ENCODE measurements at regions not wholly inside any gene's neighbourhood (a gene's known extent, or its start where the extent isn't known, plus 50 kb on each side); places are given as distances from the start of the nearest gene placed in this dataset.
"Not testable (repeated sequence)": the region's sequence is repeated elsewhere in the genome, so short reads cannot be mapped to it uniquely, and the experiment has no call there.

- H3K36me3 Mint-ChIP-seq; POLR2A ChIA-PET (ENCODE audit: partially characterized antibody): not testable (repeated sequence)
Observed at GRCh38 chr9:91512235-91512634, 88.6 kb upstream of the NFIL3 start.

GRCh38 chr9:91503673-91504081, 80.0 kb upstream of the NFIL3 start:
- no peaks in the 10 kb centered on the region for H3K9me3 ChIP-seq (ENCODE audit: control insufficient read depth in 1 of 2, low read length in 2 of 2)
- no peaks in the 10 kb centered on the region for H3K36me3 ChIP-seq (ENCODE audit: insufficient read depth, low read length)
- H3K4me3 ChIP-seq (ENCODE audit: low read length in 2 of 2), result no peak overlapping the region
- intact Hi-C loops (cut with micrococcal nuclease), result no loop called here
- H3K27me3 Mint-ChIP-seq, result peaks cover 12 to 13% of the 10 kb centered on the region in 2 donors
- no peak for DNase-seq
- H3K9me3 Mint-ChIP-seq, result no peaks in the 10 kb centered on the region
- H3K27ac Mint-ChIP-seq, result no peak overlapping the region
- H3K36me3 Mint-ChIP-seq, result no peaks in the 10 kb centered on the region
- H3K4me1 Mint-ChIP-seq, result no peaks in the 10 kb centered on the region
- H3K4me1 ChIP-seq (ENCODE audit: insufficient read depth, low read length), result no peaks in the 10 kb centered on the region
- H3K27me3 ChIP-seq (ENCODE audit: insufficient read depth, low read length), result no peaks in the 10 kb centered on the region
- H3K27ac ChIP-seq (ENCODE audit: low read depth, low read length), result no peak overlapping the region
- POLR2A ChIA-PET (ENCODE audit: partially characterized antibody), result no interaction called here
- H3K4me3 Mint-ChIP-seq, result no peak overlapping the region
- CTCF ChIA-PET (ENCODE audit: partially characterized antibody), result no interaction called here

More at GRCh38 chr9:91512235-91512634, 88.6 kb upstream of the NFIL3 start:
- H3K4me1 Mint-ChIP-seq; CTCF ChIA-PET (ENCODE audit: partially characterized antibody); H3K4me3 Mint-ChIP-seq; H3K4me1 ChIP-seq (ENCODE audit: insufficient read depth, low read length); H3K27ac Mint-ChIP-seq; H3K4me3 ChIP-seq (ENCODE audit: low read length in 2 of 2); DNase-seq; H3K27me3 ChIP-seq (ENCODE audit: insufficient read depth, low read length); intact Hi-C loops (cut with micrococcal nuclease); H3K27ac ChIP-seq (ENCODE audit: low read depth, low read length); H3K9me3 ChIP-seq (ENCODE audit: control insufficient read depth in 1 of 2, low read length in 2 of 2); H3K36me3 ChIP-seq (ENCODE audit: insufficient read depth, low read length): not testable (repeated sequence)
- Mint-ChIP-seq H3K9me3 (peaks cover 0 to 14% (median 6%) of the 10 kb centered on the region in 8 donors), H3K27me3 (peaks cover 6 to 22% of the 10 kb centered on the region in 2 donors)

- H3K27me3 ChIP-seq (ENCODE audit: insufficient read depth, low read length), result no peaks in the 10 kb centered on the region
- Mint-ChIP-seq H3K9me3 (no peaks in the 10 kb centered on the region), H3K4me3 (no peak overlapping the region), H3K4me1 (no peaks in the 10 kb centered on the region), H3K36me3 (no peaks in the 10 kb centered on the region), H3K27me3 (peaks cover 12 to 13% of the 10 kb centered on the region in 2 donors), H3K27ac (no peak overlapping the region)
- no peaks in the 10 kb centered on the region for H3K9me3 ChIP-seq (ENCODE audit: control insufficient read depth in 1 of 2, low read length in 2 of 2)
- intact Hi-C loops (cut with micrococcal nuclease), result no loop called here
- no peak overlapping the region for H3K27ac ChIP-seq (ENCODE audit: low read depth, low read length)
- no peaks in the 10 kb centered on the region for H3K36me3 ChIP-seq (ENCODE audit: insufficient read depth, low read length)
- no peaks in the 10 kb centered on the region for H3K4me1 ChIP-seq (ENCODE audit: insufficient read depth, low read length)
- POLR2A ChIA-PET (ENCODE audit: partially characterized antibody), result no interaction called here
- no peak overlapping the region for H3K4me3 ChIP-seq (ENCODE audit: low read length in 2 of 2)
- no peak for DNase-seq
- CTCF ChIA-PET (ENCODE audit: partially characterized antibody), result no interaction called here
Observed at GRCh38 chr9:91502913-91503672, 79.5 kb upstream of the NFIL3 start.

GRCh38 chr9:91502475-91502874, 78.8 kb upstream of the NFIL3 start:
- no peaks in the 10 kb centered on the region for H3K36me3 ChIP-seq (ENCODE audit: insufficient read depth, low read length)
- POLR2A ChIA-PET (ENCODE audit: partially characterized antibody), result no interaction called here
- Mint-ChIP-seq H3K9me3 (no peaks in the 10 kb centered on the region), H3K36me3 (no peaks in the 10 kb centered on the region), H3K4me1 (no peaks in the 10 kb centered on the region), H3K27me3 (peaks cover 13 to 14% of the 10 kb centered on the region in 2 donors), H3K4me3 (no peak overlapping the region), H3K27ac (no peak overlapping the region)
- no peaks in the 10 kb centered on the region for H3K4me1 ChIP-seq (ENCODE audit: insufficient read depth, low read length)
- no peaks in the 10 kb centered on the region for H3K27me3 ChIP-seq (ENCODE audit: insufficient read depth, low read length)
- no peak overlapping the region for H3K27ac ChIP-seq (ENCODE audit: low read depth, low read length)
- CTCF ChIA-PET (ENCODE audit: partially characterized antibody), result no interaction called here
- H3K9me3 ChIP-seq (ENCODE audit: control insufficient read depth in 1 of 2, low read length in 2 of 2), result no peaks in the 10 kb centered on the region
- intact Hi-C loops (cut with micrococcal nuclease), result no loop called here
- no peak overlapping the region for H3K4me3 ChIP-seq (ENCODE audit: low read length in 2 of 2)
- DNase-seq, result no peak

- no peak overlapping the region for H3K27ac Mint-ChIP-seq
- no peak for DNase-seq
- no peaks in the 10 kb centered on the region for H3K36me3 ChIP-seq (ENCODE audit: insufficient read depth, low read length)
Observed at GRCh38 chr9:91500509-91501014, 76.9 kb upstream of the NFIL3 start.

GRCh38 chr9:91496351-91496750, 72.7 kb upstream of the NFIL3 start:
- Mint-ChIP-seq H3K4me3 (no peak overlapping the region), H3K9me3 (peaks cover 0 to 4% (median 0%) of the 10 kb centered on the region in 8 donors), H3K27me3 (peaks cover 8 to 19% of the 10 kb centered on the region in 2 donors), H3K4me1 (no peaks in the 10 kb centered on the region), H3K36me3 (no peaks in the 10 kb centered on the region), H3K27ac (no peak overlapping the region)
- no peak for DNase-seq
- H3K9me3 ChIP-seq (ENCODE audit: control insufficient read depth in 1 of 2, low read length in 2 of 2), result no peaks in the 10 kb centered on the region
- no peak overlapping the region for H3K27ac ChIP-seq (ENCODE audit: low read depth, low read length)
- H3K4me3 ChIP-seq (ENCODE audit: low read length in 2 of 2), result no peak overlapping the region
- intact Hi-C loops (cut with micrococcal nuclease), result no loop called here
- no peaks in the 10 kb centered on the region for H3K27me3 ChIP-seq (ENCODE audit: insufficient read depth, low read length)
- ChIA-PET CTCF (ENCODE audit: partially characterized antibody) (no interaction called here), POLR2A (ENCODE audit: partially characterized antibody) (no interaction called here)
- no peaks in the 10 kb centered on the region for H3K4me1 ChIP-seq (ENCODE audit: insufficient read depth, low read length)
- H3K36me3 ChIP-seq (ENCODE audit: insufficient read depth, low read length), result no peaks in the 10 kb centered on the region

More at GRCh38 chr9:91500509-91501014, 76.9 kb upstream of the NFIL3 start:
- Histone ChIP-seq H3K27ac (ENCODE audit: low read depth, low read length) (no peak overlapping the region), H3K4me1 (ENCODE audit: insufficient read depth, low read length) (no peaks in the 10 kb centered on the region), H3K27me3 (ENCODE audit: insufficient read depth, low read length) (no peaks in the 10 kb centered on the region), H3K4me3 (ENCODE audit: low read length in 2 of 2) (no peak overlapping the region), H3K9me3 (ENCODE audit: control insufficient read depth in 1 of 2, low read length in 2 of 2) (no peaks in the 10 kb centered on the region)
- Mint-ChIP-seq H3K27me3 (peaks cover 11 to 19% of the 10 kb centered on the region in 2 donors), H3K4me1 (no peaks in the 10 kb centered on the region), H3K4me3 (no peak overlapping the region), H3K9me3 (no peaks in the 10 kb centered on the region), H3K36me3 (no peaks in the 10 kb centered on the region)
- ChIA-PET CTCF (ENCODE audit: partially characterized antibody) (no interaction called here), POLR2A (ENCODE audit: partially characterized antibody) (no interaction called here)
- intact Hi-C loops (cut with micrococcal nuclease), result no loop called here

GRCh38 chr9:91495450-91495849, 71.8 kb upstream of the NFIL3 start:
- ChIA-PET POLR2A (ENCODE audit: partially characterized antibody) (no interaction called here), CTCF (ENCODE audit: partially characterized antibody) (no interaction called here)
- peaks cover 0 to 4% (median 0%) of the 10 kb centered on the region in 8 donors for H3K9me3 Mint-ChIP-seq
- peaks cover 12 to 19% of the 10 kb centered on the region in 2 donors for H3K27me3 Mint-ChIP-seq
- H3K36me3 Mint-ChIP-seq, result no peaks in the 10 kb centered on the region
- no peaks in the 10 kb centered on the region for H3K36me3 ChIP-seq (ENCODE audit: insufficient read depth, low read length)
- H3K27ac Mint-ChIP-seq, result no peak overlapping the region
- H3K4me1 ChIP-seq (ENCODE audit: insufficient read depth, low read length), result no peaks in the 10 kb centered on the region
- no peaks in the 10 kb centered on the region for H3K27me3 ChIP-seq (ENCODE audit: insufficient read depth, low read length)
- no peaks in the 10 kb centered on the region for H3K4me1 Mint-ChIP-seq
- intact Hi-C loops (cut with micrococcal nuclease), result no loop called here
- no peaks in the 10 kb centered on the region for H3K9me3 ChIP-seq (ENCODE audit: control insufficient read depth in 1 of 2, low read length in 2 of 2)
- DNase-seq, result no peak
- no peak overlapping the region for H3K4me3 Mint-ChIP-seq
- H3K27ac ChIP-seq (ENCODE audit: low read depth, low read length), result no peak overlapping the region
- H3K4me3 ChIP-seq (ENCODE audit: low read length in 2 of 2), result no peak overlapping the region
